Endothelial cell of umbilical vein (primary cell): ENCODE measurements at regions not wholly inside any gene's neighbourhood (a gene's known extent, or its start where the extent isn't known, plus 50 kb on each side); places are given as distances from the start of the nearest gene placed in this dataset.

Experiments used
- BruUV-seq: library from RNA; stranded (reverse); fragments of 400-500 nt; replicated peaks from 2 replicates; lab custom pipeline; 2021; lab: Mats Ljungman, UMichigan
- CTCF ChIA-PET: fragments of 300-600, 350-600 bp; sonication (Branson Sonifier 250); formaldehyde crosslinking; loops from one replicate; lab custom pipeline; 2021; ENCODE audit warnings: antibody characterized with exemption, inconsistent platforms; lab: Charles Lee
- POLR2A ChIA-PET: fragments of 300-600, 350-600 bp; sonication (Branson Sonifier 250); formaldehyde crosslinking; loops from one replicate; lab custom pipeline; 2021; ENCODE audit warnings: antibody characterized with exemption, inconsistent platforms; lab: Charles Lee
- DNase-seq: peaks from one replicate; pipeline ENCODE4 v3.0.0-alpha.2; 2011; ENCODE audit warnings: low read depth, low spot score
- FAIRE-seq: peaks from 2 replicates; lab custom pipeline; 2011; peaks lifted over from hg19 to GRCh38; lab: Jason Lieb, UNC
- H2AFZ ChIP-seq: 2 replicates; pipeline ENCODE4 v1.6.0; 2012; ENCODE audit warnings: low read depth, low read length, control low read depth, inconsistent platforms
- H3K27ac ChIP-seq: 2 replicates; pipeline ENCODE4 v1.5.1; 2011; ENCODE audit warnings: low read depth, mild to moderate bottlenecking, control low read depth, low read length, moderate library complexity; ENCODE audit not compliant: insufficient read depth
- H3K27me3 ChIP-seq, 2 experiments: 2 replicates each; pipeline versions ENCODE4 v1.6.0 to v1.6.1; 2011; ENCODE audit warnings: low read length in 2 of 2, mixed read lengths in 1 of 2; ENCODE audit not compliant: control insufficient read depth in 2 of 2, insufficient read depth in 2 of 2
- H3K36me3 ChIP-seq, 2 experiments: 2 replicates in 1 of 2; 3 replicates in 1 of 2; pipeline ENCODE4 v1.5.1; 2011; ENCODE audit warnings: low read length in 2 of 2, mild to moderate bottlenecking in 1 of 2, moderate library complexity in 1 of 2; ENCODE audit not compliant: control insufficient read depth in 2 of 2, insufficient read depth in 2 of 2; ENCODE audit errors: extremely low read depth in 1 of 2
- H3K4me1 ChIP-seq: 3 replicates; pipeline ENCODE4 v1.5.1; 2011; ENCODE audit warnings: mild to moderate bottlenecking, low read length; ENCODE audit not compliant: control insufficient read depth, insufficient read depth; ENCODE audit errors: extremely low read depth
- H3K4me2 ChIP-seq: 2 replicates; pipeline ENCODE4 v1.6.1; 2011; ENCODE audit warnings: low read length, control low read depth, mixed read lengths; ENCODE audit not compliant: insufficient read depth
- H3K4me3 ChIP-seq, 3 experiments: fragments of 200-600 bp in 1 of 3; sonication (generic), shearing (Covaris generic) in 1 of 3; replicated peaks in 1 of 3; 2 replicates each; pipeline ENCODE4 v1.5.1; 2011 to 2016; ENCODE audit warnings: control low read depth in 3 of 3, low read length in 3 of 3, mild to moderate bottlenecking in 2 of 3, inconsistent platforms in 1 of 3, low read depth in 1 of 3, moderate library complexity in 1 of 3; ENCODE audit not compliant: insufficient read depth in 1 of 3
- H3K79me2 ChIP-seq: 2 replicates; pipeline ENCODE4 v1.6.0; 2012; ENCODE audit warnings: low read length, inconsistent platforms; ENCODE audit not compliant: control insufficient read depth, insufficient read depth
- H3K9ac ChIP-seq: replicated peaks from 2 replicates; pipeline ENCODE3; 2011; ENCODE audit warnings: low read length, control low read depth; ENCODE audit not compliant: insufficient read depth; ENCODE audit errors: extremely low read depth
- H3K9me1 ChIP-seq: replicated peaks from 3 replicates; pipeline ENCODE4 v1.6.0; 2011; ENCODE audit warnings: mild to moderate bottlenecking, low read length; ENCODE audit not compliant: control insufficient read depth, insufficient read depth; ENCODE audit errors: extremely low read depth
- H3K9me3 ChIP-seq: replicated peaks from 2 replicates; pipeline ENCODE4 v1.5.1; 2012; ENCODE audit warnings: low read length, inconsistent platforms; ENCODE audit not compliant: control insufficient read depth, insufficient read depth
- H4K20me1 ChIP-seq: replicated peaks from 2 replicates; pipeline ENCODE3; 2011; ENCODE audit warnings: mild to moderate bottlenecking, low read length; ENCODE audit not compliant: control insufficient read depth, insufficient read depth; ENCODE audit errors: extremely low read depth
- CTCF ChIP-seq, 2 donors: IDR thresholded peaks; 1 replicate in 1 of 2; 2 replicates in 1 of 2; pipeline ENCODE4 v1.5.1; 2011; ENCODE audit warnings: low read length in 2 of 2, mild to moderate bottlenecking in 2 of 2, moderate library complexity in 2 of 2, control low read depth in 1 of 2, inconsistent platforms in 1 of 2, low read depth in 1 of 2; ENCODE audit not compliant: insufficient read depth in 1 of 2; ENCODE audit errors: extremely low read depth in 1 of 2
- EZH2 ChIP-seq: IDR thresholded peaks from 2 replicates; pipeline ENCODE4 v1.6.1; 2012; ENCODE audit warnings: borderline replicate concordance, low read depth, mild to moderate bottlenecking, moderate library complexity, low read length, inconsistent platforms; ENCODE audit not compliant: severe bottlenecking
- FOS ChIP-seq: IDR thresholded peaks from 2 replicates; pipeline ENCODE4 v1.6.1; 2011; ENCODE audit warnings: mild to moderate bottlenecking, low read length, moderate library complexity, borderline replicate concordance; ENCODE audit not compliant: insufficient read depth
- GATA2 ChIP-seq: IDR thresholded peaks from 2 replicates; pipeline ENCODE4 v1.7.0; 2011; ENCODE audit warnings: low read depth, mild to moderate bottlenecking, moderate library complexity, mixed read lengths, low read length; ENCODE audit not compliant: insufficient read length, insufficient read depth
- JUN ChIP-seq: IDR thresholded peaks from 2 replicates; pipeline ENCODE4 v1.6.1; 2011; ENCODE audit warnings: borderline replicate concordance, low read depth; ENCODE audit not compliant: insufficient read length, insufficient read depth
- MAX ChIP-seq: IDR thresholded peaks from 2 replicates; pipeline ENCODE4 v1.6.1; 2011; ENCODE audit not compliant: insufficient read depth, insufficient read length
- MYC ChIP-seq: IDR thresholded peaks from one replicate; pipeline ENCODE4 v1.6.1; 2011; ENCODE audit warnings: mild to moderate bottlenecking, low read depth, low read length
- POLR2A ChIP-seq: IDR thresholded peaks from 2 replicates; pipeline ENCODE4 v1.6.1; 2012; ENCODE audit warnings: low read depth, mild to moderate bottlenecking, control low read depth, low read length
- POLR2AphosphoS5 ChIP-seq: IDR thresholded peaks from 2 replicates; pipeline ENCODE4 v1.6.1; 2012; ENCODE audit warnings: low read depth, mild to moderate bottlenecking, control low read depth, low read length, moderate library complexity; ENCODE audit not compliant: insufficient read depth
- dilution Hi-C: fragments of 300-500 bp; cut with MboI; formaldehyde crosslinking; loops from one replicate; pipeline ENCODE4 v1.15.0; 2019; ENCODE audit warnings: low sequenced_read_pairs; ENCODE audit not compliant: extremely low pct_ligation_motif_present
- intact Hi-C: fragments of 100-400 bp; cut with micrococcal nuclease; formaldehyde crosslinking; loops from one replicate; pipeline ENCODE4 v1.10.0; 2022

- no peak overlapping the region for H3K9ac ChIP-seq
- CTCF ChIA-PET: no interaction called here
- no peak for FAIRE-seq
- BruUV-seq: no TSS peak
- H3K4me2 ChIP-seq: no peak overlapping the region
- no peaks in the 10 kb centered on the region for H4K20me1 ChIP-seq
- H3K4me1 ChIP-seq: no peaks in the 10 kb centered on the region
- intact Hi-C loops (no loop called here), dilution Hi-C loops (no loop called here)
- H3K79me2 ChIP-seq: no peaks in the 10 kb centered on the region
- H3K36me3 ChIP-seq: no peaks in the 10 kb centered on the region
- no peaks in the 10 kb centered on the region for H3K9me3 ChIP-seq
- H3K4me3 ChIP-seq: no peak overlapping the region
- no peak overlapping the region for H2AFZ ChIP-seq
- no peaks in the 10 kb centered on the region for H3K9me1 ChIP-seq
- POLR2A ChIA-PET: no interaction called here
- no peak overlapping the region for H3K27ac ChIP-seq
- TF ChIP-seq CTCF (IDR thresholded peaks at IDR 0.05; ENCODE audit: extremely low read depth in 1 of 2, insufficient read depth in 1 of 2, low read depth in 1 of 2, low read length in 2 of 2) (no peak), MAX (no peak), MYC (no peak), POLR2AphosphoS5 (no peak), FOS (no peak), POLR2A (no peak), GATA2 (no peak), EZH2 (no peak), JUN (no peak)
- DNase-seq: no peak
- H3K27me3 ChIP-seq: no peaks in the 10 kb centered on the region
Observed at GRCh38 chr13:106036870-106037269, 498.6 kb downstream of the EFNB2 start.
